ENCODE measurements at regions not wholly inside any gene's neighbourhood (a gene's known extent, or its start where the extent isn't known, plus 50 kb on each side); places are given as distances from the start of the nearest gene placed in this dataset.

- TF ChIP-seq CTCF (IDR thresholded peaks at IDR 0.05 in 4 of 5, conservative IDR thresholded peaks at IDR 0.05 in 1 of 5): no peak
- TF ChIP-seq POLR2A (IDR thresholded peaks at IDR 0.05): no peak
Observed at GRCh38 chr7:130818056-130818455, 84.0 kb upstream of the KLF14 start.

All from gastrocnemius medialis (tissue), 4 donors.